ENCODE measurements at regions not wholly inside any gene's neighbourhood (a gene's known extent, or its start where the extent isn't known, plus 50 kb on each side); places are given as distances from the start of the nearest gene placed in this dataset.

- Histone ChIP-seq H3K79me2 (ENCODE audit: insufficient read depth, low read depth) (no peaks in the 10 kb centered on the region), H3K4me2 (no peak overlapping the region), H4K20me1 (ENCODE audit: insufficient read depth) (no peaks in the 10 kb centered on the region), H2AFZ (ENCODE audit: low read depth) (no peak overlapping the region), H3K36me3 (ENCODE audit: insufficient read depth) (no peaks in the 10 kb centered on the region; the same call in 1 of the 2 replicates), H3K9ac (no peak overlapping the region), H3K4me3 (IDR thresholded peaks at IDR 0.05; ENCODE audit: insufficient read depth, low read depth, low read length) (no peak overlapping the region), H3K4me1 (ENCODE audit: low read depth, poor library complexity, severe bottlenecking) (no peaks in the 10 kb centered on the region), H3K27me3 (ENCODE audit: insufficient read depth, low read depth) (no peaks in the 10 kb centered on the region), H3K27ac (no peak overlapping the region)
- TF ChIP-seq CTCF (conservative IDR thresholded peaks at IDR 0.05; ENCODE audit: low read depth, low read length): no peak
Observed at GRCh38 chr5:129405222-129405621, 54.9 kb upstream of the ADAMTS19 start.

GRCh38 chr5:129406440-129406839 lies 53.7 kb upstream of the ADAMTS19 start:
- Histone ChIP-seq H3K79me2 (ENCODE audit: insufficient read depth, low read depth) (no peaks in the 10 kb centered on the region), H3K36me3 (ENCODE audit: insufficient read depth) (no peaks in the 10 kb centered on the region; the same call in 1 of the 2 replicates), H3K9ac (no peak overlapping the region), H3K27ac (no peak overlapping the region), H3K4me1 (ENCODE audit: low read depth, poor library complexity, severe bottlenecking) (no peaks in the 10 kb centered on the region), H3K4me3 (IDR thresholded peaks at IDR 0.05; ENCODE audit: insufficient read depth, low read depth, low read length) (no peak overlapping the region), H3K27me3 (ENCODE audit: insufficient read depth, low read depth) (no peaks in the 10 kb centered on the region), H4K20me1 (ENCODE audit: insufficient read depth) (no peaks in the 10 kb centered on the region), H3K4me2 (no peak overlapping the region), H2AFZ (ENCODE audit: low read depth) (no peak overlapping the region)
- no peak for TF ChIP-seq CTCF (conservative IDR thresholded peaks at IDR 0.05; ENCODE audit: low read depth, low read length)

All from KMS-11 (cell line).